AG09319 (cell line): ENCODE measurements at regions not wholly inside any gene's neighbourhood (a gene's known extent, or its start where the extent isn't known, plus 50 kb on each side); places are given as distances from the start of the nearest gene placed in this dataset.

Experiments
- DNase-seq: peaks from one replicate; pipeline ENCODE4 v3.0.0-alpha.2; 2010; ENCODE audit warnings: low read depth; ENCODE audit errors: extremely low read depth
- CTCF ChIP-seq: IDR thresholded peaks from 2 replicates; pipeline ENCODE4 v1.5.1; 2011; ENCODE audit warnings: low read depth, mild to moderate bottlenecking, inconsistent platforms, low read length, moderate library complexity

GRCh38 chr1:22246755-22247480 is 104.0 kb upstream of the WNT4 start:
- no peak for DNase-seq
- TF ChIP-seq CTCF = no peak

GRCh38 chr1:22247527-22248245 is 104.8 kb upstream of the WNT4 start:
- no peak for TF ChIP-seq CTCF
- DNase-seq = no peak

- no peak for DNase-seq
- TF ChIP-seq CTCF = no peak
Observed at GRCh38 chr1:22248746-22249145, 105.8 kb upstream of the WNT4 start.

GRCh38 chr1:22249928-22250680 is 107.2 kb upstream of the WNT4 start:
- no peak for DNase-seq
- TF ChIP-seq CTCF = no peak

- no peak for TF ChIP-seq CTCF
- no peak for DNase-seq
Observed at GRCh38 chr1:22250724-22251123, 107.8 kb upstream of the WNT4 start.

GRCh38 chr1:22252251-22252650 is 109.4 kb upstream of the WNT4 start:
- no peak for DNase-seq

More at GRCh38 chr1:22252251-22252650, 109.4 kb upstream of the WNT4 start:
- TF ChIP-seq CTCF = no peak
